SK-N-SH treated with all-trans-retinoic acid at 6 μM for 48 hours (cell line): ENCODE measurements at regions not wholly inside any gene's neighbourhood (a gene's known extent, or its start where the extent isn't known, plus 50 kb on each side); places are given as distances from the start of the nearest gene placed in this dataset.

Source experiments
- ATAC-seq: fragments of 200-7000 bp; cut with Tn5 transposase; 3 replicates; pipeline ENCODE4 v1.9.1; 2020; ENCODE audit warnings: mild to moderate bottlenecking, moderate library complexity
- ARNTL ChIP-seq: fragments of 450-650 bp; formaldehyde crosslinking; IDR thresholded peaks from 2 replicates; pipeline ENCODE4 v1.5.0; 2020; ENCODE audit warnings: low read depth, mild to moderate bottlenecking, moderate library complexity, borderline replicate concordance
- BACH2 ChIP-seq: fragments of 250-450 bp; sonication (Bioruptor Pico); IDR thresholded peaks from 2 replicates; pipeline ENCODE4 v1.9.0; 2021; ENCODE audit warnings: mild to moderate bottlenecking, borderline replicate concordance
- CSDC2 ChIP-seq: fragments of 250-450 bp; sonication (Bioruptor Pico); IDR thresholded peaks from 2 replicates; pipeline ENCODE4 v1.5.0; 2020; ENCODE audit warnings: mild to moderate bottlenecking, moderate library complexity
- ESRRG ChIP-seq: fragments of 250-450 bp; sonication (Bioruptor Pico); IDR thresholded peaks from 2 replicates; pipeline ENCODE4 v1.6.1; 2021; ENCODE audit warnings: mild to moderate bottlenecking
- GLIS3 ChIP-seq: fragments of 250-450 bp; sonication (Bioruptor Pico); IDR thresholded peaks from 2 replicates; pipeline ENCODE4 v1.5.0; 2020; ENCODE audit warnings: mild to moderate bottlenecking, moderate library complexity
- ISL1 ChIP-seq: fragments of 250-450 bp; sonication (Bioruptor Pico); IDR thresholded peaks from 2 replicates; pipeline ENCODE4 v2.1.2; 2022; ENCODE audit warnings: mild to moderate bottlenecking, moderate library complexity
- OSR1 ChIP-seq: fragments of 250-450 bp; sonication (Bioruptor Pico); IDR thresholded peaks from 2 replicates; pipeline ENCODE4 v1.8.0; 2022; ENCODE audit warnings: moderate library complexity, mild to moderate bottlenecking, inconsistent platforms
- PPARA ChIP-seq: fragments of 250-450 bp; sonication (Bioruptor Pico); IDR thresholded peaks from 2 replicates; pipeline ENCODE4 v1.5.0; 2020; ENCODE audit warnings: mild to moderate bottlenecking, borderline replicate concordance
- RARB ChIP-seq: fragments of 250-450 bp; sonication (Bioruptor Pico); IDR thresholded peaks from 2 replicates; pipeline ENCODE4 v1.8.0; 2021; ENCODE audit warnings: mild to moderate bottlenecking, moderate library complexity
- SNAI2 ChIP-seq: fragments of 250-450 bp; sonication (Bioruptor Pico); IDR thresholded peaks from 2 replicates; pipeline ENCODE4 v1.5.0; 2020; ENCODE audit warnings: mild to moderate bottlenecking, moderate library complexity
- TOX ChIP-seq: fragments of 250-450 bp; sonication (Bioruptor Pico); IDR thresholded peaks from 2 replicates; pipeline ENCODE4 v1.8.0; 2021; ENCODE audit warnings: mild to moderate bottlenecking, moderate library complexity, borderline replicate concordance
- ZC3H10 ChIP-seq: fragments of 250-450 bp; sonication (Bioruptor Pico); IDR thresholded peaks from 2 replicates; pipeline ENCODE4 v1.5.1; 2021; ENCODE audit warnings: mild to moderate bottlenecking, moderate library complexity
- ZFP3 ChIP-seq: fragments of 250-450 bp; sonication (Bioruptor Pico); IDR thresholded peaks from 2 replicates; pipeline ENCODE4 v1.5.0; 2020; ENCODE audit warnings: mild to moderate bottlenecking, moderate library complexity
- ZFP30 ChIP-seq: fragments of 450-650 bp; formaldehyde crosslinking; IDR thresholded peaks from 2 replicates; pipeline ENCODE4 v1.5.0; 2022; ENCODE audit warnings: mild to moderate bottlenecking, moderate library complexity
- ZNF70 ChIP-seq: fragments of 450-650 bp; formaldehyde crosslinking; IDR thresholded peaks from 2 replicates; pipeline ENCODE4 v1.5.0; 2020; ENCODE audit warnings: mild to moderate bottlenecking, moderate library complexity
- ZNF8 ChIP-seq: fragments of 450-650 bp; formaldehyde crosslinking; IDR thresholded peaks from 2 replicates; pipeline ENCODE4 v1.5.0; 2020; ENCODE audit warnings: mild to moderate bottlenecking, moderate library complexity
- TF ChIP-seq, protein P1 (sequence below): fragments of 250-450 bp; sonication (Bioruptor Pico); IDR thresholded peaks from 2 replicates; pipeline ENCODE4 v1.5.1; 2020; ENCODE audit warnings: low read depth, mild to moderate bottlenecking, moderate library complexity
- TF ChIP-seq, protein P2 (sequence below): fragments of 250-450 bp; sonication (Bioruptor Pico); IDR thresholded peaks from 2 replicates; pipeline ENCODE4 v1.8.0; 2020; ENCODE audit warnings: mild to moderate bottlenecking, moderate library complexity, borderline replicate concordance
- TF ChIP-seq, protein P3 (sequence below): fragments of 250-450 bp; sonication (Bioruptor Pico); IDR thresholded peaks from 2 replicates; pipeline ENCODE4 v1.5.1; 2021; ENCODE audit warnings: mild to moderate bottlenecking, moderate library complexity
- TF ChIP-seq, protein P4 (sequence below): fragments of 250-450 bp; sonication (Bioruptor Pico); IDR thresholded peaks from 2 replicates; pipeline ENCODE4 v1.5.0; 2020; ENCODE audit warnings: mild to moderate bottlenecking, moderate library complexity
- TF ChIP-seq, protein P5 (sequence below): fragments of 250-450 bp; sonication (Bioruptor Pico); IDR thresholded peaks from 2 replicates; pipeline ENCODE4 v1.8.0; 2021; ENCODE audit warnings: low read depth, mild to moderate bottlenecking, moderate library complexity, borderline replicate concordance

DNA sequence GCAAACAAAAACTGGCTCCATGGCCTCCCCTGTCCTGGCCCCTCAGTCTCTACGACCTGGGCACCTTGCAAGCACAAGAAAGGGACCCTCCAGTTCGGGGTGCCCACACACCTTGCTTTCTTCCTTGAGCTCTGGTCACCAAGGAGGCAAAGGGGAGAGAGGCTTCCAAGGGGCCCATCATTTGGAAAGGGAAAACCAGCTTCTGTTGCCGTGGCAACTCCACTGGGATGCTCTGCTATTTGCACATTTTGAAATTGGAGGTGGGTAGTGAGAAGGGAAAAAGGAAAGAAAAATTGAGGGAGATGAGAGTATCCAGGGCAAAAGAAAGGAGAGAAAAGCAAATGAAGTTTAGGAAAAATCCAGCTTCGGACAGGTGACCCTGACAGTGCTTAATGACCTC, 388.4 kb downstream of the SHANK2 start:
- ATAC-seq = no peak
- TF ChIP-seq ARNTL (CRISPR knock-in tag) = no peak
- TF ChIP-seq GLIS3 (CRISPR knock-in tag) = no peak
- TF ChIP-seq ESRRG (CRISPR knock-in tag) = no peak
- TF ChIP-seq ZNF70 = no peak
- no peak for TF ChIP-seq ZC3H10 (CRISPR knock-in tag)
- no peak for TF ChIP-seq PPARA (CRISPR knock-in tag)
- TF ChIP-seq CSDC2 (CRISPR knock-in tag) = no peak
- TF ChIP-seq, protein P1, sequence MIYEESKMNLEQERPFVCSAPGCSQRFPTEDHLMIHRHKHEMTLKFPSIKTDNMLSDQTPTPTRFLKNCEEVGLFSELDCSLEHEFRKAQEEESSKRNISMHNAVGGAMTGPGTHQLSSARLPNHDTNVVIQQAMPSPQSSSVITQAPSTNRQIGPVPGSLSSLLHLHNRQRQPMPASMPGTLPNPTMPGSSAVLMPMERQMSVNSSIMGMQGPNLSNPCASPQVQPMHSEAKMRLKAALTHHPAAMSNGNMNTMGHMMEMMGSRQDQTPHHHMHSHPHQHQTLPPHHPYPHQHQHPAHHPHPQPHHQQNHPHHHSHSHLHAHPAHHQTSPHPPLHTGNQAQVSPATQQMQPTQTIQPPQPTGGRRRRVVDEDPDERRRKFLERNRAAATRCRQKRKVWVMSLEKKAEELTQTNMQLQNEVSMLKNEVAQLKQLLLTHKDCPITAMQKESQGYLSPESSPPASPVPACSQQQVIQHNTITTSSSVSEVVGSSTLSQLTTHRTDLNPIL (CRISPR knock-in tag) = no peak
- TF ChIP-seq BACH2 = no peak
- no peak for TF ChIP-seq SNAI2
- TF ChIP-seq ZFP30 (CRISPR knock-in tag) = no peak
- no peak for TF ChIP-seq ISL1 (CRISPR knock-in tag)
- TF ChIP-seq, protein P2, sequence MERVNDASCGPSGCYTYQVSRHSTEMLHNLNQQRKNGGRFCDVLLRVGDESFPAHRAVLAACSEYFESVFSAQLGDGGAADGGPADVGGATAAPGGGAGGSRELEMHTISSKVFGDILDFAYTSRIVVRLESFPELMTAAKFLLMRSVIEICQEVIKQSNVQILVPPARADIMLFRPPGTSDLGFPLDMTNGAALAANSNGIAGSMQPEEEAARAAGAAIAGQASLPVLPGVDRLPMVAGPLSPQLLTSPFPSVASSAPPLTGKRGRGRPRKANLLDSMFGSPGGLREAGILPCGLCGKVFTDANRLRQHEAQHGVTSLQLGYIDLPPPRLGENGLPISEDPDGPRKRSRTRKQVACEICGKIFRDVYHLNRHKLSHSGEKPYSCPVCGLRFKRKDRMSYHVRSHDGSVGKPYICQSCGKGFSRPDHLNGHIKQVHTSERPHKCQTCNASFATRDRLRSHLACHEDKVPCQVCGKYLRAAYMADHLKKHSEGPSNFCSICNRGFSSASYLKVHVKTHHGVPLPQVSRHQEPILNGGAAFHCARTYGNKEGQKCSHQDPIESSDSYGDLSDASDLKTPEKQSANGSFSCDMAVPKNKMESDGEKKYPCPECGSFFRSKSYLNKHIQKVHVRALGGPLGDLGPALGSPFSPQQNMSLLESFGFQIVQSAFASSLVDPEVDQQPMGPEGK = no peak

DNA sequence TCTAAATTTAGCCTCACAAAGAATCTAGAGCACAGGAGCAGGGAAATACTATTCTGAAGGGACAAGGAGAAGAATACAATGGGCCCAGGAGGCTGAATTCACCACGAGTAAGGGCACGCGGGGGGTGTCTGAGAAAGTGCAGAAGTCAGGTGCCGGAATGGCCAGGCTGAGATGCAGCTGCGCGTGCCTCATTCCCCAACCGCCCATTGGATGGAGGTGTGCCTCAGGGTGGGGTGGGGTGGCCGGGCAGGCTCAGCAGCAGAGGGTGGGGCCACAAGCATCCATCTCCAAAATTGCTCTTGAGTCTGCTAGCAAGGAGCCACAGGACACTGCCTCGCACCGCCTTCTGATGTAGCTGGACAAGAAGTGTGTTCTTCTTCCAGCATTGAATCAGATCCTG, 387.0 kb downstream of the SHANK2 start:
- TF ChIP-seq ZC3H10 (CRISPR knock-in tag) = no peak
- TF ChIP-seq ZFP3 = no peak
- TF ChIP-seq, protein P3, sequence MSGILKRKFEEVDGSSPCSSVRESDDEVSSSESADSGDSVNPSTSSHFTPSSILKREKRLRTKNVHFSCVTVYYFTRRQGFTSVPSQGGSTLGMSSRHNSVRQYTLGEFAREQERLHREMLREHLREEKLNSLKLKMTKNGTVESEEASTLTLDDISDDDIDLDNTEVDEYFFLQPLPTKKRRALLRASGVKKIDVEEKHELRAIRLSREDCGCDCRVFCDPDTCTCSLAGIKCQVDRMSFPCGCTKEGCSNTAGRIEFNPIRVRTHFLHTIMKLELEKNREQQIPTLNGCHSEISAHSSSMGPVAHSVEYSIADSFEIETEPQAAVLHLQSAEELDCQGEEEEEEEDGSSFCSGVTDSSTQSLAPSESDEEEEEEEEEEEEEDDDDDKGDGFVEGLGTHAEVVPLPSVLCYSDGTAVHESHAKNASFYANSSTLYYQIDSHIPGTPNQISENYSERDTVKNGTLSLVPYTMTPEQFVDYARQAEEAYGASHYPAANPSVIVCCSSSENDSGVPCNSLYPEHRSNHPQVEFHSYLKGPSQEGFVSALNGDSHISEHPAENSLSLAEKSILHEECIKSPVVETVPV = no peak
- TF ChIP-seq, protein P4, sequence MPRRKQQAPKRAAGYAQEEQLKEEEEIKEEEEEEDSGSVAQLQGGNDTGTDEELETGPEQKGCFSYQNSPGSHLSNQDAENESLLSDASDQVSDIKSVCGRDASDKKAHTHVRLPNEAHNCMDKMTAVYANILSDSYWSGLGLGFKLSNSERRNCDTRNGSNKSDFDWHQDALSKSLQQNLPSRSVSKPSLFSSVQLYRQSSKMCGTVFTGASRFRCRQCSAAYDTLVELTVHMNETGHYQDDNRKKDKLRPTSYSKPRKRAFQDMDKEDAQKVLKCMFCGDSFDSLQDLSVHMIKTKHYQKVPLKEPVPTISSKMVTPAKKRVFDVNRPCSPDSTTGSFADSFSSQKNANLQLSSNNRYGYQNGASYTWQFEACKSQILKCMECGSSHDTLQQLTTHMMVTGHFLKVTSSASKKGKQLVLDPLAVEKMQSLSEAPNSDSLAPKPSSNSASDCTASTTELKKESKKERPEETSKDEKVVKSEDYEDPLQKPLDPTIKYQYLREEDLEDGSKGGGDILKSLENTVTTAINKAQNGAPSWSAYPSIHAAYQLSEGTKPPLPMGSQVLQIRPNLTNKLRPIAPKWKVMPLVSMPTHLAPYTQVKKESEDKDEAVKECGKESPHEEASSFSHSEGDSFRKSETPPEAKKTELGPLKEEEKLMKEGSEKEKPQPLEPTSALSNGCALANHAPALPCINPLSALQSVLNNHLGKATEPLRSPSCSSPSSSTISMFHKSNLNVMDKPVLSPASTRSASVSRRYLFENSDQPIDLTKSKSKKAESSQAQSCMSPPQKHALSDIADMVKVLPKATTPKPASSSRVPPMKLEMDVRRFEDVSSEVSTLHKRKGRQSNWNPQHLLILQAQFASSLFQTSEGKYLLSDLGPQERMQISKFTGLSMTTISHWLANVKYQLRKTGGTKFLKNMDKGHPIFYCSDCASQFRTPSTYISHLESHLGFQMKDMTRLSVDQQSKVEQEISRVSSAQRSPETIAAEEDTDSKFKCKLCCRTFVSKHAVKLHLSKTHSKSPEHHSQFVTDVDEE (CRISPR knock-in tag) = no peak
- no peak for TF ChIP-seq RARB (CRISPR knock-in tag)
- TF ChIP-seq ZNF8 (CRISPR knock-in tag) = no peak
- TF ChIP-seq ISL1 (CRISPR knock-in tag) = no peak
- no peak for TF ChIP-seq OSR1 (CRISPR knock-in tag)
- no peak for TF ChIP-seq ESRRG (CRISPR knock-in tag)
- no peak for TF ChIP-seq CSDC2 (CRISPR knock-in tag)
- TF ChIP-seq, protein P2 = no peak
- TF ChIP-seq TOX (CRISPR knock-in tag) = no peak
- no peak for TF ChIP-seq SNAI2
- TF ChIP-seq, protein P5, sequence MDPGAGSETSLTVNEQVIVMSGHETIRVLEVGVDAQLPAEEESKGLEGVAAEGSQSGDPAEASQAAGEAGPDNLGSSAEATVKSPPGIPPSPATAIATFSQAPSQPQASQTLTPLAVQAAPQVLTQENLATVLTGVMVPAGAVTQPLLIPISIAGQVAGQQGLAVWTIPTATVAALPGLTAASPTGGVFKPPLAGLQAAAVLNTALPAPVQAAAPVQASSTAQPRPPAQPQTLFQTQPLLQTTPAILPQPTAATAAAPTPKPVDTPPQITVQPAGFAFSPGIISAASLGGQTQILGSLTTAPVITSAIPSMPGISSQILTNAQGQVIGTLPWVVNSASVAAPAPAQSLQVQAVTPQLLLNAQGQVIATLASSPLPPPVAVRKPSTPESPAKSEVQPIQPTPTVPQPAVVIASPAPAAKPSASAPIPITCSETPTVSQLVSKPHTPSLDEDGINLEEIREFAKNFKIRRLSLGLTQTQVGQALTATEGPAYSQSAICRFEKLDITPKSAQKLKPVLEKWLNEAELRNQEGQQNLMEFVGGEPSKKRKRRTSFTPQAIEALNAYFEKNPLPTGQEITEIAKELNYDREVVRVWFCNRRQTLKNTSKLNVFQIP (CRISPR knock-in tag) = no peak
- no peak for ATAC-seq

DNA sequence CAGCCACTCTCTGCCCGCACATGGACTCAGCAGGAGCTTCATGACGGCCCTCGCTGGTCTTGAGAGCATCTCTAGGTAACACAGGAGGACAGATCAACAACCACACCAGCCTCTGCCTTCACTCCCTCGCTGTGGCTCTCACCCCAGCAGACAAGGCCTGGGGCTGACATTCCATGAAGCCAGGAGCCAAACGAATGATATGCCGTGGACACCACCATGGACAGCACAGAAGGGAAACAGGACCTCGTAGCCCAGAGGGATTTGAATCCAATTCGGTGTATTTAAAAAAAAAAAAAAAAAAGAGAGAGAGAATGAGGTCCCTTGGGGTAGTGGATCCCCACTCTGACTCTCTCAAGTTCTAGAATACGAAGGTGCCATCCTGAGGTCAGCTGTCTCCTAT, 385.5 kb downstream of the SHANK2 start:
- ATAC-seq = no peak
- no peak for TF ChIP-seq GLIS3 (CRISPR knock-in tag)
- TF ChIP-seq, protein P5 (CRISPR knock-in tag) = no peak
